Heart left ventricle (tissue), 13 donors: ENCODE measurements at regions not wholly inside any gene's neighbourhood (a gene's known extent, or its start where the extent isn't known, plus 50 kb on each side); places are given as distances from the start of the nearest gene placed in this dataset.

Source experiments
- POLR2A ChIP-seq, 2 donors: fragments of 450-650 bp; IDR thresholded peaks; one replicate each; pipeline ENCODE4 v1.6.1; 2017; ENCODE audit warnings: antibody characterized with exemption in 2 of 2, mild to moderate bottlenecking in 2 of 2, moderate library complexity in 2 of 2
- TF ChIP-seq, protein P1 (sequence below), 12 donors: fragments of 200-600 bp; sonication (generic) in 4 of 12; IDR thresholded peaks; one replicate each; pipeline versions ENCODE4 v1.5.0 to v1.8.0; 2018 to 2022; ENCODE audit warnings: antibody characterized with exemption in 12 of 12, mild to moderate bottlenecking in 5 of 12
- donor health status: ischemic (EF 13 %, LVEDD 7.1; RV severe dilation, severe dysfunction).
- donor health status: DM: no; HTN: yes; CAD: no.
- donor health status: DM: no; HTN: no; CAD: no.
- donor health status: ischemic (EF 25% LVEDD 6.9; RV normal size, moderate dysfunction).
- donor health status: ischemic (EF 25% LVEDD 5.7; RV mildly dilated, moderate dysfunction).
- donor health status: ischemic (EF 35%, LVEDD 5.7; RV mildly dilated, moderate dysfunction).
- donor health status: nonischemic (EF 11% LVEDD 7.7; RV severe dilation, severe dysfunction).
- donor health status: DM: yes; HTN: yes; CAD: no.
- donor health status: PGD.
- donor health status: ischemic (EF 29% LVEDD 5.4; RV normal size, mild dysfunction).
- donor health status: nonischemic (EF 23%, LVEDD 6.1; RV moderate dilation, normal function).

DNA sequence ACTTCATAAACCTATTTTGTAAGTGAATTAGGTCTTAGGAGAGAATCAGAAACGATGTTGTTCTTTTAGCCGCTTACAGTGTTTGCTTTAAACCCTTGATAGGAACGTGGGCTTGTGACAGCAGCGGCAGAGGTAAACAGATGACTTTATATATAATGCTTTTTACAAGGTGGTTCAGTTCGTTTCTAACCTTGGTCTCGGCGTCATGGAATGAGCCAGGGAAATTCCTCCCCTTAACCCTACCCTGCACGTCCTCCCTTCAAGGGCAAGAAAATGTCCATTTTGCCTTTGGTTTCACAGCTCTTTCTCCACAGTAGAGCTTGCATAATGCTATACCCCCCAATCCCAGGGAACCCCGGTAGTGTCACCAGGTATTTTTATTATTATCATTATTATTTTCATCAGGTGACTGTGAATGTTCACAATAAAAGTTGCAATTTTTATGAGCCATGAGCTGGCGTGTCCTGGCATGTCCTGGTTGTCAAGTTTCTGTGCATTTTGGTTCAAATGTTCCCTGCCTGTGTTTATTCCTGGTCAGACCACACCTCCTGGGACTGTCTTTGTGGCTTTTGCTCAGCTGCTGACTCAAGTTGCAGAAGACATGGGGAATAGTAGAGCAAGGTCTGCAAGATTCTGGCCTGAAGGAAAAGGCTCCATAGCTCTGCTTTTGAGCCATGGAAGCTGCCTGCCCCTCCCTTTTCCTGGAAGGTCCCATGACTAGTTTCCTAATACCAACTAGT, 112.8 kb upstream of the BMP2 start:
- TF ChIP-seq, protein P1, sequence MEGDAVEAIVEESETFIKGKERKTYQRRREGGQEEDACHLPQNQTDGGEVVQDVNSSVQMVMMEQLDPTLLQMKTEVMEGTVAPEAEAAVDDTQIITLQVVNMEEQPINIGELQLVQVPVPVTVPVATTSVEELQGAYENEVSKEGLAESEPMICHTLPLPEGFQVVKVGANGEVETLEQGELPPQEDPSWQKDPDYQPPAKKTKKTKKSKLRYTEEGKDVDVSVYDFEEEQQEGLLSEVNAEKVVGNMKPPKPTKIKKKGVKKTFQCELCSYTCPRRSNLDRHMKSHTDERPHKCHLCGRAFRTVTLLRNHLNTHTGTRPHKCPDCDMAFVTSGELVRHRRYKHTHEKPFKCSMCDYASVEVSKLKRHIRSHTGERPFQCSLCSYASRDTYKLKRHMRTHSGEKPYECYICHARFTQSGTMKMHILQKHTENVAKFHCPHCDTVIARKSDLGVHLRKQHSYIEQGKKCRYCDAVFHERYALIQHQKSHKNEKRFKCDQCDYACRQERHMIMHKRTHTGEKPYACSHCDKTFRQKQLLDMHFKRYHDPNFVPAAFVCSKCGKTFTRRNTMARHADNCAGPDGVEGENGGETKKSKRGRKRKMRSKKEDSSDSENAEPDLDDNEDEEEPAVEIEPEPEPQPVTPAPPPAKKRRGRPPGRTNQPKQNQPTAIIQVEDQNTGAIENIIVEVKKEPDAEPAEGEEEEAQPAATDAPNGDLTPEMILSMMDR (IDR thresholded peaks at IDR 0.05) = no peak
- TF ChIP-seq POLR2A (IDR thresholded peaks at IDR 0.05) = no peak
